WERI-Rb-1 (cell line): ENCODE measurements at regions not wholly inside any gene's neighbourhood (a gene's known extent, or its start where the extent isn't known, plus 50 kb on each side); places are given as distances from the start of the nearest gene placed in this dataset.

Experiments
- DNase-seq: peaks from one replicate; pipeline ENCODE4 v3.0.0-alpha.2; 2020
- H3K27ac ChIP-seq: fragments of 250-450 bp; sonication (Bioruptor Pico); 2 replicates; pipeline ENCODE4 v1.5.1; 2020; ENCODE audit warnings: mild to moderate bottlenecking, moderate library complexity
- H3K27me3 ChIP-seq: fragments of 250-450 bp; sonication (Bioruptor Pico); 2 replicates; pipeline ENCODE4 v1.5.1; 2021; ENCODE audit warnings: mild to moderate bottlenecking, low read depth, moderate library complexity; ENCODE audit not compliant: insufficient read depth, severe bottlenecking
- H3K36me3 ChIP-seq: fragments of 250-450 bp; sonication (Bioruptor Pico); 2 replicates; pipeline ENCODE4 v1.5.1; 2020; ENCODE audit warnings: mild to moderate bottlenecking, moderate library complexity
- H3K4me3 ChIP-seq: 2 replicates; pipeline ENCODE4 v1.5.1; 2011; ENCODE audit warnings: low read depth, mild to moderate bottlenecking, control low read depth, low read length
- H3K9me3 ChIP-seq: fragments of 250-450 bp; sonication (Bioruptor Pico); 2 replicates; pipeline ENCODE4 v1.5.1; 2021; ENCODE audit warnings: mild to moderate bottlenecking, moderate library complexity; ENCODE audit not compliant: severe bottlenecking
- TF ChIP-seq, protein P1 (sequence below): IDR thresholded peaks from 2 replicates; pipeline ENCODE4 v1.5.1; 2011; ENCODE audit warnings: low read depth, mild to moderate bottlenecking, control low read depth, inconsistent platforms, low read length

DNA sequence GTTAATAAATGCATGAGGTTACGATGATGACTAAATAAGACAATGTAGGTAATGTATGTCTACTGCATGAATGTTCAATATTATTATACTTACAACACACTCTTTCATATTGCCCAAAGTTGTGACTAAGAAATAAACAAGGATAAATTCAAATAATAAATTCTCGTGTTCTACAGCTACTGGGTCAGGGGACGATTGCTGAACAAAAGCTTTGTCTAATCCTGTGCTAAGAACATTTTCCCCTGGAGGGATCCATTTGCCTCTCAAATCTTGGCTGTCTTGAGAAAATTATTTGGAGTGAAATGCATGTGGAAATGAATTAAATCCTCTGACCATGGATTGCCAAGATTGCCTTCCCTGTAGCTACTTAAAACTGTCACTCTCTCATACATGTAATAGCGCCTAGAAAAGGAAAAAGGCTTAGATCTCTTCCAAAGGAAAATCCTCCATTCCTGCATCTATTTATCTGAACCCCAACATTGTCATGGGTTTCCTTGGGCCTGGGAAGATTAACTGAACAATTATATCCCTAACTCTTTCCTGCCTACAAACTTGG lies 893.8 kb upstream of the ACO1 start:
- TF ChIP-seq, protein P1, sequence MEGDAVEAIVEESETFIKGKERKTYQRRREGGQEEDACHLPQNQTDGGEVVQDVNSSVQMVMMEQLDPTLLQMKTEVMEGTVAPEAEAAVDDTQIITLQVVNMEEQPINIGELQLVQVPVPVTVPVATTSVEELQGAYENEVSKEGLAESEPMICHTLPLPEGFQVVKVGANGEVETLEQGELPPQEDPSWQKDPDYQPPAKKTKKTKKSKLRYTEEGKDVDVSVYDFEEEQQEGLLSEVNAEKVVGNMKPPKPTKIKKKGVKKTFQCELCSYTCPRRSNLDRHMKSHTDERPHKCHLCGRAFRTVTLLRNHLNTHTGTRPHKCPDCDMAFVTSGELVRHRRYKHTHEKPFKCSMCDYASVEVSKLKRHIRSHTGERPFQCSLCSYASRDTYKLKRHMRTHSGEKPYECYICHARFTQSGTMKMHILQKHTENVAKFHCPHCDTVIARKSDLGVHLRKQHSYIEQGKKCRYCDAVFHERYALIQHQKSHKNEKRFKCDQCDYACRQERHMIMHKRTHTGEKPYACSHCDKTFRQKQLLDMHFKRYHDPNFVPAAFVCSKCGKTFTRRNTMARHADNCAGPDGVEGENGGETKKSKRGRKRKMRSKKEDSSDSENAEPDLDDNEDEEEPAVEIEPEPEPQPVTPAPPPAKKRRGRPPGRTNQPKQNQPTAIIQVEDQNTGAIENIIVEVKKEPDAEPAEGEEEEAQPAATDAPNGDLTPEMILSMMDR, result no peak
- Histone ChIP-seq H3K9me3 (no peaks in the 10 kb centered on the region), H3K36me3 (no peaks in the 10 kb centered on the region), H3K27ac (no peak overlapping the region), H3K27me3 (no peaks in the 10 kb centered on the region), H3K4me3 (no peak overlapping the region)
- no peak for DNase-seq

DNA sequence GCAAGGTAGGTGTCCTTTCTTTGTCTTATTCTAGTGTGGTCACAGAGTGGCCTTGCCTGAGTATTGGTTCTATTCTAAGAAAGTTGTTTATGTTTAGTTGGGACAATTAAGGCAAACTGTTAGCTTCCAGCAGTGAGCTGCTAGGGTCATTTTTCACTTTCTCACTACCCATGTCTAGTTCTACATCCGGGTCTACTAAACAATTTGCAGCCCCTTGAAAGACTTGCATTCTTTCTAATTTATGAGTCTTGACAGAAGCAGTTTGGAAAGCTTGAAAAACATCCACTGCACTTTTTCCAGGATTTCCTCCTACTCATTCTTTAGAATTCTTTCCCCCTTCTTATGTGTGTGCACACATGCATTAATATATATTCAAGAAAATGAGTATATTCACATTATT lies 892.2 kb upstream of the ACO1 start:
- Histone ChIP-seq H3K4me3 (no peak overlapping the region), H3K27me3 (no peaks in the 10 kb centered on the region), H3K36me3 (no peaks in the 10 kb centered on the region), H3K9me3 (no peaks in the 10 kb centered on the region), H3K27ac (no peak overlapping the region)
- no peak for DNase-seq
- TF ChIP-seq, protein P1, result no peak

DNA sequence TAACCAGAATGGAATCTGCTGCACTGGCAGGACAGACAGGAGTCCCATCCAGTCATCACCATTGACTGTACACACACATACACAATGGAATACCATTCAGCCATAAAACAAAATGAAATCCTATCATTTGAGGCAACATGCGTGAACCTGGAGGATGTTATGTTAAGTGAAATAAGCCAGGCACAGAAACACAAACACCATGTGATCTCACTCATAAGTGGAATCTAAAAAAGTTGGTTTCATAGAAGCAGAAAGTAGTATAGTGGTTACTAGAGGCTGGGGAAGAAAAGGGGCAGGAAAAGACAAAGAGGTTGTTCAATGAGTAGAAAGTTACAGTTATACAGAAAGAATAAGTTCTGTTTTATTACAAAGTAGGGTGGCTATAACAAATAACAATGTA lies 884.0 kb upstream of the ACO1 start:
- no peak overlapping the region for H3K4me3 ChIP-seq
- H3K27me3 ChIP-seq, result no peaks in the 10 kb centered on the region
- no peak overlapping the region for H3K27ac ChIP-seq
- no peaks in the 10 kb centered on the region for H3K36me3 ChIP-seq
- TF ChIP-seq, protein P1, result no peak
- no peaks in the 10 kb centered on the region for H3K9me3 ChIP-seq
- no peak for DNase-seq

DNA sequence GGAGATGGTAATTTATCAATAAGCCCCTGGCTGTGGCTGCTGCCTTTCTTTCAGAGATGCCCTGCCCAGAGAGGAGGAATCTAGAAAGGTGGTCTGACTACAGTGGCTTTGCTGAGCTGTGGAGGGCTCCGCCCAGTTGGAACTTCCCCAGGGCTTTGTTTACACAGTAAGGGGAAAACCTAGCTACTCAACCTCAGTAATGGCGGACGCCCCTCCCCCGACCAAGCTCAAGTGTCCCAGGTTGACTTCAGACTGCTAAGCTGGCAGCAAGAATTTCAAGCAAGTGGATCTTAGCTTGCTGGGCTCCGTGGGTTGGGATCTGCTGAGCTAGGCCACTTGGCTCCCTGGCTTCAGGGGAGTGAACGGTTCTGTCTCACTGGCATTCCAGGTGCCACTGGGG lies 865.4 kb upstream of the ACO1 start:
- TF ChIP-seq, protein P1, result no peak
- no peak overlapping the region for H3K4me3 ChIP-seq
- H3K9me3 ChIP-seq, result no peaks in the 10 kb centered on the region
- no peaks in the 10 kb centered on the region for H3K36me3 ChIP-seq
- no peaks in the 10 kb centered on the region for H3K27me3 ChIP-seq
- peak; percentile 26 for DNase-seq
- H3K27ac ChIP-seq, result no peak overlapping the region

DNA sequence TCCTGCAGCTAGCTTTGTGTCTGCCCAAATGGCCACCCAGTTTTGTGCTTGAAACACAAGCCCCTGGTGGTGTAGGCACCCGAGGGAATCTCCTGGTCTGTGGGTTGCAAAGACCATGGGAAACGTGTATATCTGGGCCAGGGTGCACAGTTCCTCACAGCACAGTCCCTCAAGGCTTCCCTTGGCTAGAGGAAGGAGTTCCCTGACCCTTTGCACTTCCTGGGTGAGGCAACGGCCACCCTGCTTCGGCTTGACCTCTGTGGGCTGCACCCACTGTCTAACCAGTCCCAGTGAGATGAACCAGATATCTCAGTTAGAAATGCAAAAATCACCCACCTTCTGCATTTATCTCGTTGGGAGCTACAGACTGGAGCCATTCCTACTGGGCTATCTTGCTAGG lies 865.0 kb upstream of the ACO1 start:
- H3K27me3 ChIP-seq, result no peaks in the 10 kb centered on the region
- no peak overlapping the region for H3K27ac ChIP-seq
- H3K36me3 ChIP-seq, result no peaks in the 10 kb centered on the region
- no peak overlapping the region for H3K4me3 ChIP-seq
- TF ChIP-seq, protein P1, result no peak
- no peaks in the 10 kb centered on the region for H3K9me3 ChIP-seq
- DNase-seq, result no peak

DNA sequence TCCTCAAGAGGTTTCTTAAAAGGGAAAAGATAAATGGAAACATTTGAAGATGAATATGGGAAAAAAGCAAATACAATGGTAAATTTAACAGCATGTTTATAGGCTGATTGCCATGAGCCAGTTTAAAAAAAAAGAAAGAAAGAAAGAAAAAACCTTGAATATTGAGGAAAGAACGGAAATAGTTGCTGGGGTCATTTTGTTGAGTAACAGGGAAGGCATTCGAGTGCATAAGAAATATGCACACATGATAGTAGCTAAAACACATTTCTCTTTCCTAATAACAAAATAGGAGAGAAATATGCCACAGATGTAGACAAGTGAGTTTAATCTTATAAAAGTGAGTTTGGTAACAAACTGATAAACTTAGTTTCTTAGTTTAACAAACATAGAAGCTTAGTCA lies 864.6 kb upstream of the ACO1 start:
- no peaks in the 10 kb centered on the region for H3K9me3 ChIP-seq
- H3K27ac ChIP-seq, result no peak overlapping the region
- DNase-seq, result no peak
- TF ChIP-seq, protein P1, result no peak
- H3K27me3 ChIP-seq, result no peaks in the 10 kb centered on the region
- no peak overlapping the region for H3K4me3 ChIP-seq
- H3K36me3 ChIP-seq, result no peaks in the 10 kb centered on the region
